PC-9 (cell line): ENCODE measurements at regions not wholly inside any gene's neighbourhood (a gene's known extent, or its start where the extent isn't known, plus 50 kb on each side); places are given as distances from the start of the nearest gene placed in this dataset.

ENCODE experiments used
- BruUV-seq: library from RNA; stranded (reverse); fragments of 400-500 nt; replicated peaks from 2 replicates; lab custom pipeline; 2021; lab: Mats Ljungman, UMichigan
- CTCF ChIA-PET: fragments of 300-600 bp; sonication (Branson Sonifier 250); formaldehyde crosslinking; loops from one replicate; lab custom pipeline; 2022; ENCODE audit warnings: antibody characterized with exemption; lab: Charles Lee
- POLR2A ChIA-PET: fragments of 300-600 bp; sonication (Branson Sonifier 250); formaldehyde crosslinking; loops from one replicate; lab custom pipeline; 2022; ENCODE audit warnings: antibody characterized with exemption; ENCODE audit not compliant: unreplicated experiment; lab: Charles Lee
- DNase-seq, 2 experiments: peaks; one replicate each; pipeline versions ENCODE4 v3.0.0 to v3.0.0-alpha.2; 2015 to 2022; ENCODE audit warnings: mixed read lengths in 1 of 2
- H2AFZ ChIP-seq: fragments of 200-600 bp; sonication (generic); 2 replicates; pipeline ENCODE4 v1.8.1; 2017; ENCODE audit warnings: antibody characterized with exemption
- H3F3A ChIP-seq: fragments of 200-600 bp; sonication (generic); 2 replicates; pipeline ENCODE4 v1.8.1; 2017; ENCODE audit warnings: antibody characterized with exemption, mild to moderate bottlenecking, low read depth; ENCODE audit not compliant: insufficient read depth
- H3K27ac ChIP-seq: fragments of 200-600 bp; sonication (generic); 2 replicates; pipeline ENCODE4 v1.6.1; 2016; ENCODE audit warnings: mixed run types
- H3K27me3 ChIP-seq: fragments of 200-600 bp; sonication (generic); 2 replicates; pipeline ENCODE4 v1.6.1; 2016; ENCODE audit warnings: low read depth, mixed run types; ENCODE audit not compliant: insufficient read depth
- H3K36me3 ChIP-seq: fragments of 200-600 bp; sonication (generic); 2 replicates; pipeline ENCODE4 v1.6.1; 2016; ENCODE audit warnings: low read depth, mixed run types
- H3K4me1 ChIP-seq: fragments of 200-600 bp; sonication (generic); replicated peaks from 2 replicates; pipeline ENCODE4 v1.6.1; 2016; ENCODE audit warnings: mixed run types; ENCODE audit not compliant: insufficient read depth
- H3K4me2 ChIP-seq: fragments of 200-600 bp; sonication (generic); 2 replicates; pipeline ENCODE4 v1.6.1; 2017; ENCODE audit warnings: mixed run types
- H3K4me3 ChIP-seq: fragments of 200-600 bp; sonication (generic); 2 replicates; pipeline ENCODE4 v1.6.1; 2016; ENCODE audit warnings: mixed run types
- H3K79me2 ChIP-seq: fragments of 200-600 bp; sonication (generic); 2 replicates; pipeline ENCODE4 v1.6.1; 2017; ENCODE audit warnings: low read depth, mixed run types
- H3K9me2 ChIP-seq: fragments of 200-600 bp; sonication (generic); 2 replicates; pipeline ENCODE4 v1.8.1; 2017; ENCODE audit warnings: mild to moderate bottlenecking; ENCODE audit not compliant: insufficient read depth
- H3K9me3 ChIP-seq: fragments of 200-600 bp; sonication (generic); 2 replicates; pipeline ENCODE4 v1.8.1; 2016; ENCODE audit warnings: low read depth; ENCODE audit not compliant: insufficient read depth
- H4K20me1 ChIP-seq: fragments of 200-600 bp; sonication (generic); 2 replicates; pipeline ENCODE4 v1.8.1; 2017; ENCODE audit not compliant: insufficient read depth
- CTCF ChIP-seq: fragments of 200-600 bp; sonication (generic); conservative IDR thresholded peaks from 2 replicates; pipeline ENCODE4 v1.6.1; 2017; ENCODE audit warnings: mixed run types, antibody characterized with exemption, mild to moderate bottlenecking, moderate library complexity
- EZH2 ChIP-seq: fragments of 200-600 bp; sonication (generic); IDR thresholded peaks from 2 replicates; pipeline ENCODE4 v1.8.0; 2017; ENCODE audit warnings: antibody characterized with exemption, low read depth
- intact Hi-C: fragments of 100-400 bp; cut with micrococcal nuclease; formaldehyde crosslinking; loops from one replicate; pipeline ENCODE4 v1.10.0; 2022; ENCODE audit not compliant: unreplicated experiment

- no peaks in the 10 kb centered on the region for H3K27me3 ChIP-seq
- BruUV-seq, result no TSS peak
- no peak for DNase-seq
- no peaks in the 10 kb centered on the region for H3K9me2 ChIP-seq
- H3K9me3 ChIP-seq, result no peaks in the 10 kb centered on the region
- no peak overlapping the region for H2AFZ ChIP-seq
- no peaks in the 10 kb centered on the region for H4K20me1 ChIP-seq
- no peaks in the 10 kb centered on the region for H3K36me3 ChIP-seq
- no peaks in the 10 kb centered on the region for H3K79me2 ChIP-seq
- no peak overlapping the region for H3K4me3 ChIP-seq
- H3K4me1 ChIP-seq, result no peaks in the 10 kb centered on the region
- intact Hi-C loops, result no loop called here
- no peak overlapping the region for H3K4me2 ChIP-seq
- POLR2A ChIA-PET, result no interaction called here
- no peaks in the 10 kb centered on the region for H3F3A ChIP-seq
- no peak for TF ChIP-seq CTCF
- no peak for TF ChIP-seq EZH2
- CTCF ChIA-PET, result no interaction called here
- no peak overlapping the region for H3K27ac ChIP-seq
Observed at GRCh38 chr11:95451261-95451660, 220.3 kb upstream of the SESN3 start.

GRCh38 chr11:95450547-95451123 is 219.6 kb upstream of the SESN3 start:
- H3K27me3 ChIP-seq, result no peaks in the 10 kb centered on the region; the same call in 1 of the 2 replicates
- no peak overlapping the region for H3K27ac ChIP-seq
- no peaks in the 10 kb centered on the region for H3K4me1 ChIP-seq
- POLR2A ChIA-PET, result no interaction called here
- H4K20me1 ChIP-seq, result no peaks in the 10 kb centered on the region
- no peaks in the 10 kb centered on the region for H3K36me3 ChIP-seq
- H3K9me3 ChIP-seq, result no peaks in the 10 kb centered on the region
- TF ChIP-seq EZH2, result no peak
- no peak for TF ChIP-seq CTCF
- no TSS peak for BruUV-seq
- H3F3A ChIP-seq, result no peaks in the 10 kb centered on the region
- no peak overlapping the region for H3K4me3 ChIP-seq
- DNase-seq, result no peak
- no peaks in the 10 kb centered on the region for H3K79me2 ChIP-seq
- CTCF ChIA-PET, result no interaction called here
- intact Hi-C loops, result no loop called here
- no peak overlapping the region for H3K4me2 ChIP-seq
- H2AFZ ChIP-seq, result no peak overlapping the region
- H3K9me2 ChIP-seq, result no peaks in the 10 kb centered on the region

GRCh38 chr11:95445746-95446333 is 214.8 kb upstream of the SESN3 start:
- DNase-seq, result no peak
- H3K36me3 ChIP-seq, result no peaks in the 10 kb centered on the region
- H3K4me1 ChIP-seq, result no peaks in the 10 kb centered on the region
- TF ChIP-seq EZH2 (no peak), CTCF (no peak)
- H3K4me3 ChIP-seq, result no peak overlapping the region
- no peak overlapping the region for H2AFZ ChIP-seq
- no peaks in the 10 kb centered on the region for H3K79me2 ChIP-seq
- intact Hi-C loops, result no loop called here
- H4K20me1 ChIP-seq, result no peaks in the 10 kb centered on the region
- H3K9me3 ChIP-seq, result no peaks in the 10 kb centered on the region
- H3K9me2 ChIP-seq, result no peaks in the 10 kb centered on the region
- no TSS peak for BruUV-seq
- CTCF ChIA-PET, result no interaction called here
- no peaks in the 10 kb centered on the region; the same call in 1 of the 2 replicates for H3K27me3 ChIP-seq
- no peak overlapping the region for H3K4me2 ChIP-seq
- no peaks in the 10 kb centered on the region for H3F3A ChIP-seq
- POLR2A ChIA-PET, result interaction anchor here (0.8 kb wide), 1 partner anchor 45 kb away, joined by 7 read pairs; no protein-coding TSS in a partner anchor
- H3K27ac ChIP-seq, result no peak overlapping the region
